GM20000 (cell line): ENCODE measurements at regions not wholly inside any gene's neighbourhood (a gene's known extent, or its start where the extent isn't known, plus 50 kb on each side); places are given as distances from the start of the nearest gene placed in this dataset.

Experiments used
- DNase-seq: peaks from one replicate; pipeline ENCODE4 v3.0.0; 2012; ENCODE audit warnings: low spot score
- CTCF ChIP-seq: IDR thresholded peaks from 2 replicates; pipeline ENCODE4 v1.5.1; 2012; ENCODE audit warnings: mild to moderate bottlenecking, control low read depth; ENCODE audit errors: extremely low read depth, missing control alignments

- DNase-seq, result no peak
- no peak for TF ChIP-seq CTCF
Observed at GRCh38 chr18:78123144-78123909, 856.3 kb upstream of the SALL3 start.

- no peak for DNase-seq
- no peak for TF ChIP-seq CTCF
Observed at GRCh38 chr18:78123926-78124797, 855.5 kb upstream of the SALL3 start.

GRCh38 chr18:78125206-78125896 is 854.3 kb upstream of the SALL3 start:
- no peak for TF ChIP-seq CTCF
- DNase-seq, result no peak

GRCh38 chr18:78126106-78126505 is 853.5 kb upstream of the SALL3 start:
- DNase-seq, result no peak
- no peak for TF ChIP-seq CTCF

- no peak for DNase-seq
- TF ChIP-seq CTCF, result no peak
Observed at GRCh38 chr18:78126536-78126935, 853.1 kb upstream of the SALL3 start.

GRCh38 chr18:78127041-78127440 is 852.6 kb upstream of the SALL3 start:
- TF ChIP-seq CTCF, result no peak
- no peak for DNase-seq
